ENCODE measurements at regions not wholly inside any gene's neighbourhood (a gene's known extent, or its start where the extent isn't known, plus 50 kb on each side); places are given as distances from the start of the nearest gene placed in this dataset.

DNA sequence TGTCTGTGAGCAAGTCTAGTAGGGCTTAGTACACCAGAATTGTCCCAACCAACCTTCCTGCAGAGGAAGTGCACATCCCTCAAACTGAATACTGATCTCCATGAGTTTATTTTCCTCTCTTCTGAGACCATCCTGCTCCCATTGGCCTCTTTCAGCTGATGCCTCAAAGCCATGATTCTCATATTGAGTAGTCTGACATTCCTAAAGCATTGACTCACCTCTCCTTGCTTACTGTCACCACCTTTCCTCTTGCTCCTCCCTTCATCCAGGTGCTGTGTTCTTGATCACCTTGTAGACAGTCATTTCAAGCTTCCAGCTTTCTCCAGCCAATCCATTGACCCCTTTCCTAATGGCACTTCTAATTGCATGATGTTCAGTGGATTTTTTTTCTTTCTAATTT lies 583.7 kb upstream of the USP15 start:
- H3K27me3 Mint-ChIP-seq (ENCODE audit: unreplicated experiment), result peaks cover under 1% of the 10 kb centered on the region
- no peak for DNase-seq (ENCODE audit: low spot score)
- TF ChIP-seq, protein P1, sequence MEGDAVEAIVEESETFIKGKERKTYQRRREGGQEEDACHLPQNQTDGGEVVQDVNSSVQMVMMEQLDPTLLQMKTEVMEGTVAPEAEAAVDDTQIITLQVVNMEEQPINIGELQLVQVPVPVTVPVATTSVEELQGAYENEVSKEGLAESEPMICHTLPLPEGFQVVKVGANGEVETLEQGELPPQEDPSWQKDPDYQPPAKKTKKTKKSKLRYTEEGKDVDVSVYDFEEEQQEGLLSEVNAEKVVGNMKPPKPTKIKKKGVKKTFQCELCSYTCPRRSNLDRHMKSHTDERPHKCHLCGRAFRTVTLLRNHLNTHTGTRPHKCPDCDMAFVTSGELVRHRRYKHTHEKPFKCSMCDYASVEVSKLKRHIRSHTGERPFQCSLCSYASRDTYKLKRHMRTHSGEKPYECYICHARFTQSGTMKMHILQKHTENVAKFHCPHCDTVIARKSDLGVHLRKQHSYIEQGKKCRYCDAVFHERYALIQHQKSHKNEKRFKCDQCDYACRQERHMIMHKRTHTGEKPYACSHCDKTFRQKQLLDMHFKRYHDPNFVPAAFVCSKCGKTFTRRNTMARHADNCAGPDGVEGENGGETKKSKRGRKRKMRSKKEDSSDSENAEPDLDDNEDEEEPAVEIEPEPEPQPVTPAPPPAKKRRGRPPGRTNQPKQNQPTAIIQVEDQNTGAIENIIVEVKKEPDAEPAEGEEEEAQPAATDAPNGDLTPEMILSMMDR (IDR thresholded peaks at IDR 0.05; ENCODE audit: unreplicated experiment), result no peak
- H3K27ac Mint-ChIP-seq (ENCODE audit: unreplicated experiment), result no peak overlapping the region
- peaks cover 2% of the 10 kb centered on the region for H3K9me3 Mint-ChIP-seq (ENCODE audit: unreplicated experiment)
- no peaks in the 10 kb centered on the region for H3K4me1 Mint-ChIP-seq (ENCODE audit: unreplicated experiment)
- no peak overlapping the region for H3K4me3 Mint-ChIP-seq (ENCODE audit: unreplicated experiment)
- H3K36me3 Mint-ChIP-seq (ENCODE audit: low read depth, unreplicated experiment), result peaks cover 4% of the 10 kb centered on the region

DNA sequence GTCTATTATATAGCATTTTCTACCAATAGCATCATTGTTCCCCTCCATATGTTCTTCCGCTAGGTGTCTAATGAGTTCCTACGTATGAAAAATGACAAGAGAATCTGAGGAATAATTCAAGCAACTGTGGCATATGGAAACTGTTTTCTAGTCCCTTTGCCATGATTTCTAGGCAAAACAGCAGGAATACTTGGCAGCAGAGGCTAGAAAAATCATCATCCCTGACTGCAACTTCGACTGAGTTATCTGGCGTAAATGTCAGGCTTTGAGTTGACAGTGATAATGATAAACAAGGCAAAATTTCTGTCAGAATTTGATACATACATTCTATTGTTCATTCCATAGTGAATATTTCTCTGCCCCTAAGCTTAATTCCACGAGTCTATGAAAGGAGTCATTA lies 572.8 kb upstream of the USP15 start:
- TF ChIP-seq, protein P1 (IDR thresholded peaks at IDR 0.05; ENCODE audit: unreplicated experiment), result no peak
- Mint-ChIP-seq H3K4me1 (ENCODE audit: unreplicated experiment) (peaks cover 7% of the 10 kb centered on the region), H3K4me3 (ENCODE audit: unreplicated experiment) (no peak overlapping the region), H3K36me3 (ENCODE audit: low read depth, unreplicated experiment) (no peaks in the 10 kb centered on the region), H3K27me3 (ENCODE audit: unreplicated experiment) (no peaks in the 10 kb centered on the region), H3K9me3 (ENCODE audit: unreplicated experiment) (no peaks in the 10 kb centered on the region), H3K27ac (ENCODE audit: unreplicated experiment) (no peak overlapping the region)
- no peak for DNase-seq (ENCODE audit: low spot score)

DNA sequence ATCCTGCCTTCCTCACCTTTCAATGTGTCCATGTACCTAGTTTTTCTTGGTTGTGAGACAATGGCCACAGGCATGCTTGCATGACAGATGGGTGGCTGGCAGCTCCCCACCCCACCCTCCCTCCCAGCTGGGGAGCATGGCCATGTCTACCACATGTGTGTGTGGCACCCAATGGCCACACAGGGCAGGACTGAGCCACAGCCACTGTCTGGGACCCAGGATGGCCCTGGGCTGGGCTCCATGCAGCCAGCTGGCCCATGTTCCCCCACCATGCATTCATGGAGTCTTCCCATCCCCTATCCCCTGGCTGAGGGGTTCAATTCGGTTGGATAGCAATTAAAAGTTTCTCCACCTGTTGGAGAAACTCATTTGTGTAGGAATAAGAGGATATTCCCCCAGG lies 566.0 kb upstream of the USP15 start:
- Mint-ChIP-seq H3K4me1 (ENCODE audit: unreplicated experiment) (no peaks in the 10 kb centered on the region), H3K36me3 (ENCODE audit: low read depth, unreplicated experiment) (peaks cover 3% of the 10 kb centered on the region), H3K27me3 (ENCODE audit: unreplicated experiment) (no peaks in the 10 kb centered on the region), H3K9me3 (ENCODE audit: unreplicated experiment) (peaks cover 3% of the 10 kb centered on the region), H3K4me3 (ENCODE audit: unreplicated experiment) (no peak overlapping the region), H3K27ac (ENCODE audit: unreplicated experiment) (no peak overlapping the region)
- DNase-seq (ENCODE audit: low spot score), result no peak
- TF ChIP-seq, protein P1 (IDR thresholded peaks at IDR 0.05; ENCODE audit: unreplicated experiment), result no peak

DNA sequence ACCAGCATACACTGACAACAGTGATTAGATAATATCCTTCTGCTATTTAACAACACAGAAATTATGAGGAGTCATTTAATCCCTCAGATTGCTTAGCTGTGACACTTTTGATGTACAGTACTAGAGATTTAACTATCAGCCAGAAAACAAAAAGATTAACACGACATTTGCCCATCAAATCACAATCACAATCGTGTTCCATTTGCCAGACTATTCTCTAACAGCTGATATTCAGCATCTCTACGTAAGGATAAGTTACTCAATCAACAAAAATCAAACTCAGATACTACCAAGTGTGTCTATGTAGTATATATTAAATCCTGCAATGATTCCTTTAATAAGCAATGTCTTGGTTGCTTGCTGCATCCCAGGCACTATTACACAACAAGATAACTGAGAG lies 558.7 kb upstream of the USP15 start:
- Mint-ChIP-seq H3K27ac (ENCODE audit: unreplicated experiment) (no peak overlapping the region), H3K36me3 (ENCODE audit: low read depth, unreplicated experiment) (no peaks in the 10 kb centered on the region), H3K4me3 (ENCODE audit: unreplicated experiment) (no peak overlapping the region), H3K27me3 (ENCODE audit: unreplicated experiment) (no peaks in the 10 kb centered on the region), H3K9me3 (ENCODE audit: unreplicated experiment) (no peaks in the 10 kb centered on the region), H3K4me1 (ENCODE audit: unreplicated experiment) (no peaks in the 10 kb centered on the region)
- TF ChIP-seq, protein P1 (IDR thresholded peaks at IDR 0.05; ENCODE audit: unreplicated experiment), result no peak
- DNase-seq (ENCODE audit: low spot score), result no peak

DNA sequence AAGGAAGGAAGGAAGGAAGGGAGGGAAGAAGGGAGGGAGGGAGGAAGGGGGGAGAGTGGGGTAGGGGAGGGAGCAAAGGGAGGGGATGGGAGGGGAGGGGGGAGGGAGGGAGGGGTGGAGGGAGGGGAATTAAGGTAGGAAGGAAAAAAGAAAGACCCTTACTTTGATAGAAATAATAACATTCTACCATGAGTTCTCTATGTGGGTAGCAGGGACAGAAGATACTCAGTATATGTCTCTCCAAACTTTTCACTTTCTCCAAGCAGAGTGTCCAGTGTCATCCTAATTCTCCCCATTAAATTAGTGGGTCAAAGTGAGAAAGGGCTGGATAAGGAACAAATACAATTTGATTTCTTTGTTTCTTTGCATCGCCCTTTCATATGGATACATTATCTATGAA lies 553.4 kb upstream of the USP15 start:
- no peaks in the 10 kb centered on the region for H3K27me3 Mint-ChIP-seq (ENCODE audit: unreplicated experiment)
- TF ChIP-seq, protein P1 (IDR thresholded peaks at IDR 0.05; ENCODE audit: unreplicated experiment), result no peak
- no peak overlapping the region for H3K4me3 Mint-ChIP-seq (ENCODE audit: unreplicated experiment)
- H3K27ac Mint-ChIP-seq (ENCODE audit: unreplicated experiment), result no peak overlapping the region
- no peaks in the 10 kb centered on the region for H3K4me1 Mint-ChIP-seq (ENCODE audit: unreplicated experiment)
- no peaks in the 10 kb centered on the region for H3K36me3 Mint-ChIP-seq (ENCODE audit: low read depth, unreplicated experiment)
- no peaks in the 10 kb centered on the region for H3K9me3 Mint-ChIP-seq (ENCODE audit: unreplicated experiment)
- DNase-seq (ENCODE audit: low spot score), result no peak

All from endothelial cell (in vitro differentiated cells).